Fibroblast of pulmonary artery (primary cell): ENCODE measurements at regions not wholly inside any gene's neighbourhood (a gene's known extent, or its start where the extent isn't known, plus 50 kb on each side); places are given as distances from the start of the nearest gene placed in this dataset.
"Not testable (repeated sequence)": the region's sequence is repeated elsewhere in the genome, so short reads cannot be mapped to it uniquely, and the experiment has no call there.

Experiments
- DNase-seq: peaks from one replicate; pipeline ENCODE4 v3.0.0-alpha.2; 2010; ENCODE audit warnings: low read depth
- H3K4me3 ChIP-seq: replicated peaks from 2 replicates; pipeline ENCODE4 v1.5.1; 2011; ENCODE audit warnings: low read depth, mild to moderate bottlenecking, control low read depth, low read length, moderate library complexity
- CTCF ChIP-seq: IDR thresholded peaks from 2 replicates; pipeline ENCODE4 v1.5.1; 2011; ENCODE audit warnings: mild to moderate bottlenecking, control low read depth, low read length, inconsistent platforms; ENCODE audit errors: missing control alignments

GRCh38 chr2:144914113-144914512, 394.2 kb upstream of the ZEB2 start:
- no peak overlapping the region for H3K4me3 ChIP-seq
- no peak for TF ChIP-seq CTCF
- no peak for DNase-seq

- H3K4me3 ChIP-seq = no peak overlapping the region
- no peak for DNase-seq
- no peak for TF ChIP-seq CTCF
Observed at GRCh38 chr2:144912206-144912605, 392.3 kb upstream of the ZEB2 start.

DNA sequence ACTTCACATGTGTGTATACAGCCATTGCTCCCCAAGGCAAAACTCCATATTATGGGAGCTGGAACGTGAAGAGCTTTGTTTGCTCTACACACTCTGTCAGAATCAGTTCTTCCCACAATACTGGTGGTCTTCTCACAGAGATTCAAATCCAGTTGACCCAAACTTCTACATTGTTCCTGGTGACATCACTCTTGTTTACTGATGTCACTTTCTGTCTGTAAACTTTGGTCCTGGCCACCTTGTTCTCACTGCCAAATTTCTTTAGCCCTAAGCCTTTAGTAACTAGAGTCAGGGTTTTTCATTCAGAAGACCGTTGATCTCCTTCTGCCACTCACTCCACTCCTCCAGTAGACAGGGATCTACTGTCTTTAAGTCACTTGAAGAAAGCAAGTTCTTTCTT, 386.0 kb upstream of the ZEB2 start:
- DNase-seq = no peak
- TF ChIP-seq CTCF = no peak
- no peak overlapping the region for H3K4me3 ChIP-seq

- TF ChIP-seq CTCF = no peak
- H3K4me3 ChIP-seq = no peak overlapping the region
- no peak for DNase-seq
Observed at GRCh38 chr2:144904612-144905011, 384.7 kb upstream of the ZEB2 start.

DNA sequence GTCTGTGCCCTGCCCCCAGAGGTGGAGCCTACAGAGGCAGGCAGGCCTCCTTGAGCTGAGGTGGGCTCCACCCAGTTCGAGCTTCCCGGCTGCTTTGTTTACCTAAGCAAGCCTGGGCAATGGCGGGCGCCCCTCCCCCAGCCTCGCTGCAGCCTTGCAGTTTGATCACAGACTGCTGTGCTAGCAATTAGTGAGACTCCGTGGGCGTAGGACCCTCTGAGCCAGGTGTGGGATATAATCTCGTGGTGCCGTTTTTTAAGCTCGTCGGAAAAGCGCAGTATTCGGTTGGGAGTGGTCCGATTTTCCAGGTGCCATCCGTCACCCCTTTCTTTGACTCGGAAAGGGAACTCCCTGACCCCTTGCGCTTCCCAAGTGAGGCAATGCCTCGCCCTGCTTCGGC, 383.1 kb upstream of the ZEB2 start:
- not testable (repeated sequence) for H3K4me3 ChIP-seq, DNase-seq

GRCh38 chr2:144901386-144901785, 381.5 kb upstream of the ZEB2 start:
- H3K4me3 ChIP-seq, DNase-seq: not testable (repeated sequence)

DNA sequence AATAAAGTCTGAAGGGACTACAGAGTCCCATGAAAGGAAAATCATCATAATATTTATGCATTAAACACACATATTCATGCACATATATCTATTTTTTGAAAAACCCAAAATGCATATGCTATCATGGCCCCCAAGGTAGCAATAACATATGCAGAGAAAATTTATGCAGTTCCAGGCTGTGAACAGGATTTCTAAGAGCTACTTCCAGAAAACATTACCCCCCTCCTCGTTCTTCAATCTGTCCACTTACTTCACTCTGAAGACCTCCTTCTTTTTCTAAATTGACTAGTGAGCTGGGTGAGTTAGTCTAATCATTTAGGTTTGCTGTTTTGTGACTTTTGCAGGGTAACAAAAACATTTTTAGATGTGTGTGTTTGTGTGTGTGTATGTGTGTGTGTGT, 376.4 kb upstream of the ZEB2 start:
- TF ChIP-seq CTCF = no peak
- no peak for DNase-seq
- H3K4me3 ChIP-seq = no peak overlapping the region

DNA sequence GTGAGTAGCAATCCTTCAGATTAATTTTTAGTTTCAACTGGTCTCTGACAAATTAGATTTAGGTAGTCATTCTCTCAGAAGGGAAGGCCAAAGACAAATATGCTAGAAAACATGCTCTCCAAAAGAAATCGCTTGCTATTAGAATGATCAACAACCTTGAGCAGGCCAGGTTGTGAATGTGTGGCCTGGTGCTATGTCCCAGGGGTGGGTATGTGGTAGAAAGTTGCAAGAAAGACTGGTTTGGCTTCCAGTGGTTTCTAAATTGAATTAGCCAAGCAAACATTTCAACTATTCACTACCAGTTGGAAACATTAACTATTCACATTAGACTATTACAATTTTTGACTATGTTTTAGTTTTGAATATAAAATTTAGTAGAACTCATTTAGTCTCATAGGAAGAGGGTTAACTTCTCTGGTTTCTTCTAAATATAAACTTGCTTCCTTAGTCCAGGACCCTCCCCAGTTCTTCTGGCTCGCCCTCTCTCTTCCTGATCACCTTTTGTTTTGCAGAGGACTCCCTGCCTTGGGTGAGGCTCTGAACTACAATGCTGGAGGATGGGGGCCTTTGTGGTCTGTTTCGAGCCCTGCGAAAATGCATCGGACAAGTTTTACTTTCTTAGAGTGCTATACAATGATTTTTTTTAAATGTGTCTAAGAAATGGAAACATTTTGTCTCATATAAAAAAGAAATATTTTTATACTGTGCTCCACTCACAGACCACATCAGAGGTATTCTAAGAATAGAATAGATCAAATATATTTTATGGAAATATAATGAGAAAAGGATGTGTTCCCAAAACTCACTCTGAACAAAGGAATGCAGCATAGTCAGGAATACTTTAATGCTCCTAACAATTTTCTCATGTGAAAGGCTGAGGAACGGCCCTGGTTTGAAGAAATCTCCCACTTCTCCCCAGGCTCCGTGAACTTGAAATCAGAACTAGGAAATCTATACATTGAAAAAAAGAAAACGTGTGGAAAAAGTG, 375.0 kb upstream of the ZEB2 start:
- no peak overlapping the region for H3K4me3 ChIP-seq
- no peak for DNase-seq
- TF ChIP-seq CTCF = no peak
